Omental fat pad (tissue), 3 donors: ENCODE measurements at regions not wholly inside any gene's neighbourhood (a gene's known extent, or its start where the extent isn't known, plus 50 kb on each side); places are given as distances from the start of the nearest gene placed in this dataset.
"Not testable (repeated sequence)": the region's sequence is repeated elsewhere in the genome, so short reads cannot be mapped to it uniquely, and the experiment has no call there.

Experiments used
- ATAC-seq: fragments of 150-250 bp; one replicate; pipeline ENCODE4 v1.9.1; 2016; ENCODE audit warnings: mild to moderate bottlenecking, moderate library complexity; ENCODE audit not compliant: low FRiP score
- DNase-seq: peaks from one replicate; pipeline ENCODE4 v3.0.0-alpha.2; 2019; ENCODE audit warnings: low spot score
- TF ChIP-seq, protein P1 (sequence below), 3 donors: fragments of 450-650 bp; IDR thresholded peaks; one replicate each; pipeline ENCODE4 v1.5.1; 2016 to 2017; ENCODE audit warnings: antibody characterized with exemption in 3 of 3, mild to moderate bottlenecking in 3 of 3, moderate library complexity in 2 of 3

DNA sequence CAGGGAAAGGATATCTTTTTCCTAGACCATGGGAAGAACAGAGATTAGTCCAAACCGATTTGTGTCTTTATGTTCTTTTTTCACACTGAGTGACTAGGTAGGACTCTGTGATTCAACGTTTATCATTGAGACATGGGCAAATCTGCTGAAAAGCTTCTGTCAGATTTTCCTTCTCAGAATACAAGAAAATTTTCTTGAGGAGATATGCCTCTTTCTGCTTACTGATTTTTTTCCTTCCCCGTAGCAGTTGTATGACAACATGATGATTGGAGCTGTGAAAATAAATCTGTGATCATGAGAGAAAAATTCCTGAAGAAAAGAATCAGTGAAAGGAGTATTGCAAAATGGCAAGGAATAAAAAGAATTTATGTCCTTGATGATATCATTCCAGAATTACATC is 130.6 kb upstream of the FAT4 start:
- TF ChIP-seq, protein P1, sequence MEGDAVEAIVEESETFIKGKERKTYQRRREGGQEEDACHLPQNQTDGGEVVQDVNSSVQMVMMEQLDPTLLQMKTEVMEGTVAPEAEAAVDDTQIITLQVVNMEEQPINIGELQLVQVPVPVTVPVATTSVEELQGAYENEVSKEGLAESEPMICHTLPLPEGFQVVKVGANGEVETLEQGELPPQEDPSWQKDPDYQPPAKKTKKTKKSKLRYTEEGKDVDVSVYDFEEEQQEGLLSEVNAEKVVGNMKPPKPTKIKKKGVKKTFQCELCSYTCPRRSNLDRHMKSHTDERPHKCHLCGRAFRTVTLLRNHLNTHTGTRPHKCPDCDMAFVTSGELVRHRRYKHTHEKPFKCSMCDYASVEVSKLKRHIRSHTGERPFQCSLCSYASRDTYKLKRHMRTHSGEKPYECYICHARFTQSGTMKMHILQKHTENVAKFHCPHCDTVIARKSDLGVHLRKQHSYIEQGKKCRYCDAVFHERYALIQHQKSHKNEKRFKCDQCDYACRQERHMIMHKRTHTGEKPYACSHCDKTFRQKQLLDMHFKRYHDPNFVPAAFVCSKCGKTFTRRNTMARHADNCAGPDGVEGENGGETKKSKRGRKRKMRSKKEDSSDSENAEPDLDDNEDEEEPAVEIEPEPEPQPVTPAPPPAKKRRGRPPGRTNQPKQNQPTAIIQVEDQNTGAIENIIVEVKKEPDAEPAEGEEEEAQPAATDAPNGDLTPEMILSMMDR (IDR thresholded peaks at IDR 0.05), result no peak
- DNase-seq (no peak), ATAC-seq (no peak)

DNA sequence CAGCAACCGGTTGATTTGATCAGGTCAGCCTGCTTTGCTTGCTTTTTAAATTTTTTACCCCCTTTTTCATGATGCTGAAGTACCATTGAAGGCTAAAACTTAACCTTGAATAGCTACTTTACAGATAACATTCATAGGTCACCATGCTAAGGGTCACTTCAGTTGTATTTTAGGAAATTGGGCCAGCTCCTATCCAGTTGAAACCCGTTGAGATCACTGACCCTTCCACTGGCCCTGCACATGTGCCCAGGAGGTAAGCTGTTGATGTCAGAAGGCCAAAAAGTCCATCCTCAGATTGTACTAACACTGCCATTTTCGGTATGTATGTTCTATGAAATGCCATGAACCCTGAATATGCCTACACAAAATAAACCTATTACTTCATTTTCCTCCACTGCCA is 133.0 kb upstream of the FAT4 start:
- TF ChIP-seq, protein P1 (IDR thresholded peaks at IDR 0.05), result no peak
- DNase-seq (no peak), ATAC-seq (no peak)

DNA sequence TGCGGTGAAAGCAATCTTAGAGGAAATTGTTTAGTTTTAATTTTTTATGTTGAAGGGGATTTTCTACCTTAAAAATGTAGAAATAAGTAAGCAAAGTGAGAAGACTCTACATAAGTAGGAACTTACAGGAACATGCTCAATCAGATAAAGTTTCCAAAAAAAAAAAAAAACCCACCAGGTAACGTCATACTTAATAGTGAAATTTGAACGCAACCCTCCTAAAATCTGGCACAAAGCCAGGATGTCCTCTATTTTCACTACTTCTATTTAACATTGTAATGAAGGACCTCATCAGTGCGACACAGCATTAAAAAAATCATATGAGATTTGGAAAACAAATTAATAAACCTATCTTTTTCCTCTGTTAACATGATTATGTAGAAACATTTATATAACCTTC is 135.0 kb upstream of the FAT4 start:
- TF ChIP-seq, protein P1 (IDR thresholded peaks at IDR 0.05), result no peak
- no peak for DNase-seq
- ATAC-seq, result no peak

DNA sequence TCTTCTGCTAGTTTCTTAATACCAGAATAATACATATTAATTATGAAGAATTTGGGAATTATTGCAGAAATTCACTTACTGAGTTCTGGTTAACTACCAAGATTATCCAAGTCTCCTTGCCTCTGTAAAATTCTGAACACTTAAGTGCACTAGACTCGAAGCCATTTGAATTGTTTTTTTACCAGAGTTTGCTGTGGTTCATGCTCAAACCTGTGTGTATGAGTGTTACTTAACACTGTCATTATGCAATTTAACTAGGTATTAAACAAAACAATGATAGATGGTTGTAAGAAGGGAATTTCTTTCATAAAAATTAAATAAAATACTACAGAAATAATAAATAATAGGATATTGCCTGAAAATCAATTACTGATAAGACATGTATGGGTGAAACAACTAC is 145.6 kb upstream of the FAT4 start:
- ATAC-seq (no peak), DNase-seq (no peak)
- TF ChIP-seq, protein P1 (IDR thresholded peaks at IDR 0.05), result no peak

DNA sequence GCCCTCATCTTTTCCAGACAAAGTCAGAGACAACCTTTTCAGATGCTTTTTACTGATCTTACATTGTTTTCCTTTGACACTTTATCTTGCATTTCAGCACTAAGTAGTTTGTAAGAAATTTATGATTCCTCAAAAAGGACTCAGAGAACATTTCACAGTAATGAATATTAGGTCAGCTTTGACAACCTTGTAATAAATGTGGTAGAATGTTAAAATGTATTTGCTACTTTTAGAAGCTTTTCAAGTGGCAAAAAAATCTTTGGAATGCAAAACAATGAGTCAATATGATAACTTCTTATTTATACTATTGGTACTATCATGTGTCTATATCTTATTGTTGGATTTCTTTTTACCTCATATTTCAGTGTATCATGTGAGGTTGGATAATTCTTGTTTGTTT is 146.2 kb upstream of the FAT4 start:
- DNase-seq, result no peak

GRCh38 chr4:125166012-125166411 is 148.7 kb upstream of the FAT4 start:
- not testable (repeated sequence) for DNase-seq, ATAC-seq

More for the DNA sequence above, 146.2 kb upstream of the FAT4 start:
- TF ChIP-seq, protein P1 (IDR thresholded peaks at IDR 0.05), result no peak
- ATAC-seq, result no peak

GRCh38 chr4:125159001-125159400 is 155.8 kb upstream of the FAT4 start:
- ATAC-seq, result no peak
- TF ChIP-seq, protein P1 (IDR thresholded peaks at IDR 0.05), result no peak
- no peak for DNase-seq

DNA sequence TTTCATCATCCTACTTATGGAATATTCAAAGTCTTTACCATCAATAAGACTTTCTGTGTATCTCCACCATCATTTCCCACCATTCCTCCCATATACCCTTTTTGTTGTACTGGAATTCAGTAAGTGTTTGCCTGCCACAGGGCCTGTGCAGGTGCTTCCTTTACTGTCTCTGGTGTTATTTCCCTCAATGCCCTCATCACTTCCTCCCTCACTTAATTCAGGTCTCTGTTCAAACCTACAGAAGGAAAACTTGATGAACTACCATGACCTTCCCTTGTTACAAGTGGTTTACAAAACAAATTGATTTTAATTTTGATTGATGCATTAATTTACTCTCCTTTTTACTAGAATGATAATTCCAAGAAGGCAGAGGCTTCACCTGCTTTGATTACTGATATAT is 159.5 kb upstream of the FAT4 start:
- ATAC-seq, result no peak
- TF ChIP-seq, protein P1 (IDR thresholded peaks at IDR 0.05), result no peak

More for the DNA sequence above, 159.5 kb upstream of the FAT4 start:
- DNase-seq, result no peak
